Ovary (tissue), 7 donors: ENCODE measurements at regions not wholly inside any gene's neighbourhood (a gene's known extent, or its start where the extent isn't known, plus 50 kb on each side); places are given as distances from the start of the nearest gene placed in this dataset.

Experiments used
- DNase-seq, 5 donors: peaks; one replicate each; pipeline ENCODE4 v3.0.0-alpha.2; 2019 to 2020
- H3K27ac ChIP-seq, 2 donors: fragments of 200-600 bp; one replicate each; pipeline versions ENCODE4 v1.5.1 to v1.8.0; 2019 to 2022
- H3K27me3 ChIP-seq: fragments of 200-600 bp; one replicate; pipeline ENCODE4 v1.8.0; 2022
- H3K36me3 ChIP-seq: fragments of 200-600 bp; sonication (generic); one replicate; pipeline ENCODE4 v1.5.1; 2019
- H3K4me1 ChIP-seq: one replicate; pipeline ENCODE4 v1.8.1; 2013; ENCODE audit warnings: mild to moderate bottlenecking, moderate library complexity; ENCODE audit not compliant: insufficient read depth
- H3K4me3 ChIP-seq: fragments of 200-600 bp; sonication (generic); one replicate; pipeline ENCODE4 v1.5.1; 2017
- H3K9me3 ChIP-seq, 2 donors: fragments of 200-600 bp in 1 of 2; sonication (generic) in 1 of 2; one replicate each; pipeline versions ENCODE4 v1.5.1 to v1.8.1; 2013 to 2019; ENCODE audit warnings: mild to moderate bottlenecking in 1 of 2, moderate library complexity in 1 of 2
- EP300 ChIP-seq: sonication (generic); formaldehyde crosslinking; IDR thresholded peaks from one replicate; pipeline ENCODE4 v1.6.1; 2017; ENCODE audit warnings: antibody characterized with exemption
- POLR2A ChIP-seq: fragments of 450-650 bp; IDR thresholded peaks from one replicate; pipeline ENCODE4 v1.6.1; 2017; ENCODE audit warnings: antibody characterized with exemption, mild to moderate bottlenecking, moderate library complexity
- WGBS, 3 donors: extraction: QIAGEN DNeasy Blood & Tissue Kit in 1 of 3; methylation state at CpG; one replicate each; pipeline versions ENCODE4 v1.1.5 to v1.1.7; 2013 to 2017; 5-methylcytosine and 5-hydroxymethylcytosine counted together
- intact Hi-C, 4 donors: fragments of 100-400 bp; cut with DNase I; formaldehyde crosslinking; loops; one replicate each; pipeline versions ENCODE4 v1.11.0 to v1.15.1; 2022 to 2023
- TF ChIP-seq, protein P1 (sequence below), 3 donors: fragments of 450-650 bp in 2 of 3; fragments of 200-600 bp in 1 of 3; IDR thresholded peaks; one replicate each; pipeline versions ENCODE4 v1.5.1 to v1.8.0; 2016 to 2022; ENCODE audit warnings: antibody characterized with exemption in 3 of 3, mild to moderate bottlenecking in 1 of 3
- donor health status: DM: no; HTN: no; CAD: no; lungs with moderate emphysema.
- donor health status: DM: no; HTN: no; CAD: no.
- donor health status: Bipolar disorder and iron deficiency.
- donor health status: DM: no; HTN: no; CAD: no.
- donor health status: DM: yes; HTN: yes; CAD: no.

GRCh38 chr4:42330002-42330592, 67.2 kb upstream of the SHISA3 start:
- Histone ChIP-seq H3K9me3 (no peaks in the 10 kb centered on the region), H3K4me3 (no peak overlapping the region), H3K36me3 (no peaks in the 10 kb centered on the region), H3K27ac (no peak overlapping the region), H3K4me1 (no peaks in the 10 kb centered on the region), H3K27me3 (no peaks in the 10 kb centered on the region)
- intact Hi-C loops = no loop called here
- DNase-seq = no peak
- 59 to 67% (median 66%) methylated on average over 7 of the region's 7 CpGs for WGBS, 3 donors
- TF ChIP-seq, protein P1, sequence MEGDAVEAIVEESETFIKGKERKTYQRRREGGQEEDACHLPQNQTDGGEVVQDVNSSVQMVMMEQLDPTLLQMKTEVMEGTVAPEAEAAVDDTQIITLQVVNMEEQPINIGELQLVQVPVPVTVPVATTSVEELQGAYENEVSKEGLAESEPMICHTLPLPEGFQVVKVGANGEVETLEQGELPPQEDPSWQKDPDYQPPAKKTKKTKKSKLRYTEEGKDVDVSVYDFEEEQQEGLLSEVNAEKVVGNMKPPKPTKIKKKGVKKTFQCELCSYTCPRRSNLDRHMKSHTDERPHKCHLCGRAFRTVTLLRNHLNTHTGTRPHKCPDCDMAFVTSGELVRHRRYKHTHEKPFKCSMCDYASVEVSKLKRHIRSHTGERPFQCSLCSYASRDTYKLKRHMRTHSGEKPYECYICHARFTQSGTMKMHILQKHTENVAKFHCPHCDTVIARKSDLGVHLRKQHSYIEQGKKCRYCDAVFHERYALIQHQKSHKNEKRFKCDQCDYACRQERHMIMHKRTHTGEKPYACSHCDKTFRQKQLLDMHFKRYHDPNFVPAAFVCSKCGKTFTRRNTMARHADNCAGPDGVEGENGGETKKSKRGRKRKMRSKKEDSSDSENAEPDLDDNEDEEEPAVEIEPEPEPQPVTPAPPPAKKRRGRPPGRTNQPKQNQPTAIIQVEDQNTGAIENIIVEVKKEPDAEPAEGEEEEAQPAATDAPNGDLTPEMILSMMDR (IDR thresholded peaks at IDR 0.05) = no peak
- TF ChIP-seq POLR2A (no peak), EP300 (no peak)

DNA sequence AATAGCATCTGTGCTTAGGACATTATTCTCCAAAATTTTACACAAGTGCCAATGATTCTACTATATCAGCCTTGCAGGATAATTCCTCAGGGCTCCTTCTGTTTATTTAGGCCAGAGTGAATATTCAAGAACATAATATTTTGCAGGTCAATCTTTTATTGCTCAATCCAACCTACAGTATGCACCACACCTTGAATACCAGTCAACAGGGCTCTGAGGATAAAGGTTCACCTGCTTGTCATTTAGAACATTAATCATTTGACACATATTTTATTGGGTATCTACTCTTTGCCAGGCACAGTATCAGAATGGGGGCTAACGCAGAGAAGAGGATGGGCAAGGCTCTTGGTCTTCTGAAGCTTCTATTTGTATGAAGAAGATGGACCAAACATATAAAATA, 66.2 kb upstream of the SHISA3 start:
- no peak for DNase-seq
- TF ChIP-seq, protein P1 (IDR thresholded peaks at IDR 0.05) = no peak
- no peak for TF ChIP-seq POLR2A
- no peak for TF ChIP-seq EP300
- WGBS, 3 donors = 90 to 100% (median 94%) methylated on average over 1 of the region's 1 CpG
- Histone ChIP-seq H3K27me3 (no peaks in the 10 kb centered on the region), H3K4me1 (no peaks in the 10 kb centered on the region), H3K36me3 (no peaks in the 10 kb centered on the region), H3K27ac (no peak overlapping the region), H3K9me3 (no peaks in the 10 kb centered on the region), H3K4me3 (no peak overlapping the region)
- intact Hi-C loops = no loop called here

DNA sequence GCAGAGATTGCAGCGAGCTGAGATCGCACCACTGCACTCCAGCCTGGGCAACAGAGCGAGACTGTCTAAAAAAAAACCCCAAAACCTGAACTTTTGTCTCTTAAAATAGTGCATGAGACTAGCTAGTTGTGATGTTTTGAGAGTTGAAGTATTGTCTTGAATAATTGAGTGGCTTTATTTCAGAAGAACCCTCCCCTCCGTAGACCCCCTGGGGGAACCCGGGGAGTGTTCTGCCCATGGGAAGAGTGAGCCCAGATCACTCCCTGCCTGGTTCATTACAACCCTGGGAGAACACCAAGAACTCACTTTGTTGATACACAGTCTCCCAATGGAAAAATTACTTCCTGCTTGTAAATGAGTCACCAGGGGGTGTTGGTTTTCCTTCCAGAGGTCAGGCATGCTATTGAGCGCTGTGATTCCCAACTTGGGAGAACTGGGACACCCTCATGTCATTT, 65.3 kb upstream of the SHISA3 start:
- intact Hi-C loops = no loop called here
- H3K4me1 ChIP-seq = no peaks in the 10 kb centered on the region

DNA sequence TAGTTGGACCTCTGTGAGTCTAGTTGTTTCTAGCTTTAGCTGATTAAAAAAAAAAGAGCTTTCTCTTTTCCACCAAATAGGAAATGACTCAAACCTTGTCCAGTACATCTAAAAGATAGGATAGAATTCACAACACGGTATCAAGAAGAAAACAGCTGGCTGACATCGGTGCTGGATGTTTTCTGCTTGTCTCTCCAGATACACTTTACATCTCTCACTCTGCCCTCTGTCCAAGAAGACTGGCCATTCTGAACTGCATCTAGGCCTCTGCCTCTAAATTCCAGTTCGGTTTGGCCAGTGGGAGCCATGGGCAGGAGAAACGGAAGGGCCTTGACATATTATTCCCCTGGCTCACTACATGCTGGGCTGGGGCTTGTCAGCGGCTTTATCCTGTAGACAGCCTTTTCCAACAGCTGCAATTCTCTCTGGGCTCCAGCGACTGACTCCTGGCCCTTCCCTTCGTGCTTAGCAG, 57.3 kb upstream of the SHISA3 start:
- intact Hi-C loops = no loop called here
- H3K36me3 ChIP-seq = no peaks in the 10 kb centered on the region
- H3K4me3 ChIP-seq = no peak overlapping the region
- 2 to 9% (median 4%) methylated on average over 7 of the region's 7 CpGs for WGBS, 3 donors
- H3K27me3 ChIP-seq = no peaks in the 10 kb centered on the region
- no peaks in the 10 kb centered on the region for H3K9me3 ChIP-seq
- H3K4me1 ChIP-seq = peaks cover 4% of the 10 kb centered on the region
- peak overlapping the region in 1 of 2 donors; percentile 37 for H3K27ac ChIP-seq
- TF ChIP-seq, protein P1 (IDR thresholded peaks at IDR 0.05) = no peak
- peak; percentile 37 to 55 (median 47) for DNase-seq

More for the DNA sequence above, 65.3 kb upstream of the SHISA3 start:
- Histone ChIP-seq H3K27me3 (no peaks in the 10 kb centered on the region), H3K9me3 (no peaks in the 10 kb centered on the region), H3K4me3 (no peak overlapping the region), H3K27ac (no peak overlapping the region), H3K36me3 (no peaks in the 10 kb centered on the region)
- WGBS, 3 donors = 82 to 90% (median 88%) methylated on average over 6 of the region's 6 CpGs
- DNase-seq = no peak
- TF ChIP-seq, protein P1 (IDR thresholded peaks at IDR 0.05) = no peak
- TF ChIP-seq EP300 = no peak
